ENCODE measurements at regions not wholly inside any gene's neighbourhood (a gene's known extent, or its start where the extent isn't known, plus 50 kb on each side); places are given as distances from the start of the nearest gene placed in this dataset.

DNA sequence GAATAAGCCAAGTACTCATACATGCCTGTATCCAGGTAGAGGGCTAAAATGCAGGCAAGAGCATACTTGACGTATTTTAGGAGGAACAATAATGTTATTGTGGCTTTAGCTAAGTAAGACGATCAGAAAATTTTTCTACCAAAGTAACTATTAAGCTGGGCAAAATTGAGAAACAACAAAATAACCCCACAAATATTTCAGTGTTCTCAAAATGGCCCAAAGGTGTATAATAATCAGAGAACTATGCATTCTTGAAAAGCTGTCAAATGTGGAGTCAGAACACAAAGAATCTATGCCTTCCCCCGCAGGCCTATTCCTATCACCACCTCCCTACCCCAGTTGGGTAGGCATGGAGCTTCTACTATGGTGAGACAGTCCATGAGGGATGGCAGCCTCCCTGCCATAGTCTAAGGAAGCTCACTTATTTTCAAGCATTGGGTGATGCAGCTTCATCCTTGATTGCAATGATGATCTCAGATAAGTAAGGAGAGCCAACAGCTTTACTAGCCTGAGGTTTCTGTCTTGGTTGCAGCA, 1132.5 kb upstream of the SPRY2 start:
- no peak for DNase-seq (ENCODE audit: extremely low spot score)
- POLR2A ChIA-PET = no interaction called here
- CTCF ChIA-PET = interaction anchor here (0.8 kb wide), 1 partner anchor 302 kb away, joined by 4 read pairs; no protein-coding TSS in a partner anchor
- no peak for TF ChIP-seq SP1 (IDR thresholded peaks at IDR 0.05)
- TF ChIP-seq L3MBTL2 (conservative IDR thresholded peaks at IDR 0.05) = no peak
- TF ChIP-seq TARDBP (IDR thresholded peaks at IDR 0.05) = no peak
- no peak for TF ChIP-seq ZNF384 (IDR thresholded peaks at IDR 0.05)
- TF ChIP-seq BHLHE40 (IDR thresholded peaks at IDR 0.05; ENCODE audit: borderline replicate concordance) = no peak
- no peak for TF ChIP-seq ELF4 (IDR thresholded peaks at IDR 0.05)
- no peak for TF ChIP-seq FOXK2 (IDR thresholded peaks at IDR 0.05)
- TF ChIP-seq SUZ12 (IDR thresholded peaks at IDR 0.05) = no peak
- TF ChIP-seq FOXM1 (IDR thresholded peaks at IDR 0.05; ENCODE audit: borderline replicate concordance) = no peak
- TF ChIP-seq HDGF (IDR thresholded peaks at IDR 0.05; ENCODE audit: borderline replicate concordance) = no peak

DNA sequence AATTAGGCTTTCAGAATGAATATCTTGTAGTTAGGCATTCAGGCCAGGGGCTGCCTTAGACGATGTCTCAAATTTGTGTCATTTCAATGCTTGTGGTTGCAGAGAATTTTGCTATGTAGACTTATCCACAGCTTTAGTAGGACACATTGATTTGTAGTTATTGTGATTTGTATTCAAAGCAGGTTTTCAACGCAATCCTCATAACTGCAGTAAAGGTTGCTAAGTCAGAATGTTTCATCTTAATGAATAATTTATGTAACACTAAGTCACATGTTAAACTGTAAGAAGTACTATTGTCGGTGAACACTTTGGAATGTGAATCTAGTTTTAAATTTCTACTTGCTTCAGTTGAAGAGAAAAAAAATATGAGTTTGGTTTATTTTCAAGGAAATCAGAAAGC, 1117.2 kb upstream of the SPRY2 start:
- ChIA-PET POLR2A (no interaction called here), CTCF (no interaction called here)
- DNase-seq (ENCODE audit: extremely low spot score) = no peak
- TF ChIP-seq ZNF384 (IDR thresholded peaks at IDR 0.05) (no peak), FOXA1 (IDR thresholded peaks at IDR 0.05) (no peak), FOXM1 (IDR thresholded peaks at IDR 0.05; ENCODE audit: borderline replicate concordance) (no peak), FOXK2 (IDR thresholded peaks at IDR 0.05) (no peak), SP1 (IDR thresholded peaks at IDR 0.05) (no peak), CTBP1 (IDR thresholded peaks at IDR 0.05; ENCODE audit: borderline replicate concordance) (no peak), ARNT (IDR thresholded peaks at IDR 0.05) (no peak), LEF1 (IDR thresholded peaks at IDR 0.05; ENCODE audit: borderline replicate concordance) (no peak), L3MBTL2 (conservative IDR thresholded peaks at IDR 0.05) (no peak), HDGF (IDR thresholded peaks at IDR 0.05; ENCODE audit: borderline replicate concordance) (no peak), TARDBP (IDR thresholded peaks at IDR 0.05) (no peak), BHLHE40 (IDR thresholded peaks at IDR 0.05; ENCODE audit: borderline replicate concordance) (no peak), NFRKB (IDR thresholded peaks at IDR 0.05) (no peak), SUZ12 (IDR thresholded peaks at IDR 0.05) (no peak), ELF4 (IDR thresholded peaks at IDR 0.05) (no peak)
- TF ChIP-seq, protein P1, sequence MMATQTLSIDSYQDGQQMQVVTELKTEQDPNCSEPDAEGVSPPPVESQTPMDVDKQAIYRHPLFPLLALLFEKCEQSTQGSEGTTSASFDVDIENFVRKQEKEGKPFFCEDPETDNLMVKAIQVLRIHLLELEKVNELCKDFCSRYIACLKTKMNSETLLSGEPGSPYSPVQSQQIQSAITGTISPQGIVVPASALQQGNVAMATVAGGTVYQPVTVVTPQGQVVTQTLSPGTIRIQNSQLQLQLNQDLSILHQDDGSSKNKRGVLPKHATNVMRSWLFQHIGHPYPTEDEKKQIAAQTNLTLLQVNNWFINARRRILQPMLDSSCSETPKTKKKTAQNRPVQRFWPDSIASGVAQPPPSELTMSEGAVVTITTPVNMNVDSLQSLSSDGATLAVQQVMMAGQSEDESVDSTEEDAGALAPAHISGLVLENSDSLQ (IDR thresholded peaks at IDR 0.05) = no peak

DNA sequence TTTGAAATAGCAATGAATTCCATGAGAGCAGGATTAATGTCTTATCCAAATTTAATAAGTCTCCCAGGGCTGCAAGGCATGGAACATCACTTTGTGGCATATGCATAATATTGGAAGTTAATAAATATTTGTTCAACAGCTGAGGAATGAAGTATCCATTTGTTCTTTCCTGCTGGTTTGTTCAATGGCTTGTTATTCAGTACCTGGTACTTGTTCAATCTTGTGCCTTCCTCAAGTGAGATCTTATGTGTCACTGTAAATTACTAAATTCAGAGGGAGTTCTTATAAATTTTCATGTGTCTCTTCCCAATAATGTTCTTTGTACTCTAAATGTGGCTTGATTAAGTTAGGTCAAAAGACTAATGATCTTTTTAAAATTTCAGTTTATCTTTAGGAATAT, 1105.5 kb upstream of the SPRY2 start:
- CTCF ChIA-PET = no interaction called here

DNA sequence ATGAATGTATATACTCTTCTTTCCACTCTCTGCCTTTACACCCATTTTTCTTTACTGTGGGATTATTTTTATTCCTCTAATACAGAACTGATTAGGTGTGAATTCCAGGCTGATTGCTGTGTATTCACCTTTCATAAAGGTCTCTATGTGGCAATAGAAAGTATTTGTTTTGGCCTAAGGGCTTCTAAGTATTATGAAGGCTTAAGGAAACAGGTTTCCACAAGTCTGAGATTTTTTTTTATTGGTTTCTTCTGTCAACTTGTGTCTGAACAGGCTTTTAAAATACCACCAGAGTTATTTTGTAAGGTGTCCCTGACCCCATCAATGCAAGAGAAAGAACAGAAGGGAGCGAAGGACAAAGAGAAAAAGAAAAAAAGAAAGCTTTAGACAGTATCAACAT, 1102.0 kb upstream of the SPRY2 start:
- no peak for DNase-seq (ENCODE audit: extremely low spot score)
- POLR2A ChIA-PET = no interaction called here
- CTCF ChIA-PET = no interaction called here
- no peak for TF ChIP-seq BHLHE40 (IDR thresholded peaks at IDR 0.05; ENCODE audit: borderline replicate concordance)
- TF ChIP-seq L3MBTL2 (conservative IDR thresholded peaks at IDR 0.05) = no peak
- TF ChIP-seq LEF1 (IDR thresholded peaks at IDR 0.05; ENCODE audit: borderline replicate concordance) = no peak
- no peak for TF ChIP-seq TARDBP (IDR thresholded peaks at IDR 0.05)
- TF ChIP-seq ELF4 (IDR thresholded peaks at IDR 0.05) = no peak
- TF ChIP-seq ZNF384 (IDR thresholded peaks at IDR 0.05) = no peak
- TF ChIP-seq FOXK2 (IDR thresholded peaks at IDR 0.05) = no peak
- TF ChIP-seq CTBP1 (IDR thresholded peaks at IDR 0.05; ENCODE audit: borderline replicate concordance) = no peak
- TF ChIP-seq FOXA1 (IDR thresholded peaks at IDR 0.05) = no peak
- no peak for TF ChIP-seq SUZ12 (IDR thresholded peaks at IDR 0.05)
- TF ChIP-seq SP1 (IDR thresholded peaks at IDR 0.05) = no peak
- TF ChIP-seq NFRKB (IDR thresholded peaks at IDR 0.05) = no peak
- no peak for TF ChIP-seq FOXM1 (IDR thresholded peaks at IDR 0.05; ENCODE audit: borderline replicate concordance)
- no peak for TF ChIP-seq HDGF (IDR thresholded peaks at IDR 0.05; ENCODE audit: borderline replicate concordance)
- no peak for TF ChIP-seq ARNT (IDR thresholded peaks at IDR 0.05)

More for the DNA sequence above, 1105.5 kb upstream of the SPRY2 start:
- DNase-seq (ENCODE audit: extremely low spot score) = no peak
- POLR2A ChIA-PET = no interaction called here
- TF ChIP-seq CTBP1 (IDR thresholded peaks at IDR 0.05; ENCODE audit: borderline replicate concordance) = no peak
- TF ChIP-seq ARNT (IDR thresholded peaks at IDR 0.05) = no peak
- TF ChIP-seq SP1 (IDR thresholded peaks at IDR 0.05) = no peak
- TF ChIP-seq HDGF (IDR thresholded peaks at IDR 0.05; ENCODE audit: borderline replicate concordance) = no peak
- no peak for TF ChIP-seq FOXM1 (IDR thresholded peaks at IDR 0.05; ENCODE audit: borderline replicate concordance)

DNA sequence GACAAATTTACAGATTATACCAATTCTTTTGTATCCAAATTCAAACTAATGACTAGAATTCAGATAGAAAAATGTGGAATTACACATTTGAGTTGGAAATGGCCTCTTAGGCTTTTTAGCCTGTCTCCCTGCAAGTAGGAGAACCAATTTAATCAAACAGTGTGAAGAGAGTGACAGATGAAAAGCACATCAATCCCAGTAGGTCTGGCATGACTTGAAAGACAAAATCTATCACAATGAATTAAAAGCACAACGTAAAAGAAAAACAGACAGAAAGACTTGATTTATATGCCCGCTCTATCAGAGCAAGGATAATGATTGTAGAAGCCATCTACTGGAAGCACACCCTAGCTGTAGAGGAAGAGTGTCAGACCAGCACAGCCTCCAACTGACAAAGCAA, 1084.4 kb upstream of the SPRY2 start:
- DNase-seq (ENCODE audit: extremely low spot score) = no peak
- TF ChIP-seq, protein P1 (IDR thresholded peaks at IDR 0.05) = no peak; the same call in 1 of the 2 replicates
- TF ChIP-seq CTBP1 (IDR thresholded peaks at IDR 0.05; ENCODE audit: borderline replicate concordance) = no peak
- ChIA-PET POLR2A (no interaction called here), CTCF (no interaction called here)

DNA sequence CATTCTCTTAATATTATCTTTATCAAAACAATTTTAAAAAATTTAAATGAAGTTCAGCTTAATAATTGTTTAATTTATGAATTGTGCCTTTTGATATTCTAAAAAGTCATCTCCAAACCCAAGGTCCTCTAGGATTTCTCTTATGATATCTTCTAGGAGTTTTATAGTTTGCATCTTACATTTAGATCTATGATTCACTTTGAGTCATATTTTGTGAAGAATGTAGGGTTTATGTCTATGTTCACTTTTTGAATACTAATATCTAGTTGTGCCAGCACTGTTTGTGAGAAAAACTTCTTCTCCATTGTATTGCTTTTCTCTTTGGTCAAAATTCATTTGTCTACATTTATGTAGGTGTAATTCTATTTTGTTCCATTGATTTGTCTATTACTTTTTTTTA, 1068.4 kb upstream of the SPRY2 start:
- POLR2A ChIA-PET = no interaction called here
- CTCF ChIA-PET = no interaction called here
- TF ChIP-seq ZNF384 (IDR thresholded peaks at IDR 0.05) = no peak
- no peak for TF ChIP-seq FOXM1 (IDR thresholded peaks at IDR 0.05; ENCODE audit: borderline replicate concordance)
- no peak for TF ChIP-seq TARDBP (IDR thresholded peaks at IDR 0.05)
- TF ChIP-seq SP1 (IDR thresholded peaks at IDR 0.05) = no peak
- TF ChIP-seq HDGF (IDR thresholded peaks at IDR 0.05; ENCODE audit: borderline replicate concordance) = no peak
- no peak for TF ChIP-seq CTBP1 (IDR thresholded peaks at IDR 0.05; ENCODE audit: borderline replicate concordance)
- no peak for TF ChIP-seq SUZ12 (IDR thresholded peaks at IDR 0.05)
- TF ChIP-seq L3MBTL2 (conservative IDR thresholded peaks at IDR 0.05) = no peak
- no peak for DNase-seq (ENCODE audit: extremely low spot score)

DNA sequence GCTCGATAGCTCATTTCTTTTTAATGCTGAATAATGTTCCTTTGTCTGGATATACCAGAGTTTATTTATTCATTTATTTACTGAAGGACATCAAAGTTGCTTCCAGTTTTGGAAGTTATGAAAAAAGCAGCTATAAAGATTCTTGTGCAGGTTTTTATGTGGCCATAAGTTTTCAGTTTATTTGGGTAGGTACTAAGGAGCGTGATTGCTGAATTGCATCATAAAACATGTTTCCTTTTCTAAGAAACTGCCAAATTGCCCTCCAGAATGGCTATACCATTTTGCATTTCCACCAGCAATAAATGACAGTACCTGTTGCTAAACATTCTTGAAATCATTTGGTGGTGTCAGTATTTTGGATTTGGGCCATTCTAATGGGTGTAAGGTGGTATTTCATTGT, 1067.7 kb upstream of the SPRY2 start:
- POLR2A ChIA-PET = no interaction called here
- no peak for DNase-seq (ENCODE audit: extremely low spot score)
- TF ChIP-seq HDGF (IDR thresholded peaks at IDR 0.05; ENCODE audit: borderline replicate concordance) (no peak), LEF1 (IDR thresholded peaks at IDR 0.05; ENCODE audit: borderline replicate concordance) (no peak), ELF4 (IDR thresholded peaks at IDR 0.05) (no peak), CTBP1 (IDR thresholded peaks at IDR 0.05; ENCODE audit: borderline replicate concordance) (no peak), ZNF384 (IDR thresholded peaks at IDR 0.05) (no peak), TARDBP (IDR thresholded peaks at IDR 0.05) (no peak), L3MBTL2 (conservative IDR thresholded peaks at IDR 0.05) (no peak), ARNT (IDR thresholded peaks at IDR 0.05) (no peak), FOXK2 (IDR thresholded peaks at IDR 0.05) (no peak), FOXM1 (IDR thresholded peaks at IDR 0.05; ENCODE audit: borderline replicate concordance) (no peak), SP1 (IDR thresholded peaks at IDR 0.05) (no peak), SUZ12 (IDR thresholded peaks at IDR 0.05) (no peak)
- TF ChIP-seq, protein P1 (IDR thresholded peaks at IDR 0.05) = no peak
- CTCF ChIA-PET = no interaction called here
